ENCODE measurements at regions not wholly inside any gene's neighbourhood (a gene's known extent, or its start where the extent isn't known, plus 50 kb on each side); places are given as distances from the start of the nearest gene placed in this dataset.

DNA sequence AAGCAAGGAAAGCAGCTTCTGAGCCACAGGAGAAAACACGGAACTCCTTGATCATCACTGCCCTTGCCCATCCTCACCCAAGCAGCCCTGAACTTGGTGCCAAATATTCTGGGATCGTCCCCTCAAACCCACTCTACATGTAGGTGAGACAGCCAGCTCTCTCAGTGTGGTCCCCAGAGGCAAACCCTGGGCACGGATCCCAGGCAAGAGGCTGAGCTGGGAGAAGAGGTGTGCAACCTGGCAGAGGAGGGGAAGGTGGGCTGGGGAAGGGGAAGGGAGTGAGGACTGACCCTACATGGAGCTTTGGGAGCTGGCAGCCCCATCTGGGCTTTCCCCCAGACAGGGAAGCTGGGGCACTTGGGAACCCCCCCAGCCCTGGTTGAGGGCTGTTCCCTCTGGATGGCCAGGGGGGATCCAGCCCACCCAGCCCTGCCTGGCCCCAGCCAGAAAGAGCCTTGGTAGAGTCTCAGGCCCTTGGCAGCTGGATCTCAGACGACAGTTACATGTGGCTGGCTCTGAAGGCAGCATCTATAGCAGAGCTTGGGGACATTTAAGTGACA is 186.2 kb upstream of the CST7 start:
- Mint-ChIP-seq H3K27ac (no peak overlapping the region), H3K9me3 (peaks cover 23% of the 10 kb centered on the region), H3K36me3 (no peaks in the 10 kb centered on the region), H3K4me3 (no peak overlapping the region), H3K27me3 (ENCODE audit: insufficient read depth, low read depth) (peaks cover 13% of the 10 kb centered on the region), H3K4me1 (no peaks in the 10 kb centered on the region)
- Histone ChIP-seq H3F3A (ENCODE audit: low read depth) (no peaks in the 10 kb centered on the region), H3K36me3 (no peaks in the 10 kb centered on the region), H3K9ac (no peak overlapping the region), H3K9me3 (ENCODE audit: low read depth) (peaks cover 4% of the 10 kb centered on the region), H2AFZ (replicated peaks) (no peak overlapping the region), H3K27me3 (no peaks in the 10 kb centered on the region), H3K4me2 (no peak overlapping the region), H4K20me1 (ENCODE audit: low read depth) (no peaks in the 10 kb centered on the region), H3K4me1 (no peaks in the 10 kb centered on the region), H3K4me3 (no peak overlapping the region), H3K79me2 (ENCODE audit: low read depth) (no peaks in the 10 kb centered on the region), H3K27ac (no peak overlapping the region)
- DNase-seq (ENCODE audit: low spot score) = no peak
- TF ChIP-seq EZH2 (IDR thresholded peaks at IDR 0.05) = no peak
- TF ChIP-seq EZH2phosphoT487 (IDR thresholded peaks at IDR 0.05) = no peak
- TF ChIP-seq, protein P1, sequence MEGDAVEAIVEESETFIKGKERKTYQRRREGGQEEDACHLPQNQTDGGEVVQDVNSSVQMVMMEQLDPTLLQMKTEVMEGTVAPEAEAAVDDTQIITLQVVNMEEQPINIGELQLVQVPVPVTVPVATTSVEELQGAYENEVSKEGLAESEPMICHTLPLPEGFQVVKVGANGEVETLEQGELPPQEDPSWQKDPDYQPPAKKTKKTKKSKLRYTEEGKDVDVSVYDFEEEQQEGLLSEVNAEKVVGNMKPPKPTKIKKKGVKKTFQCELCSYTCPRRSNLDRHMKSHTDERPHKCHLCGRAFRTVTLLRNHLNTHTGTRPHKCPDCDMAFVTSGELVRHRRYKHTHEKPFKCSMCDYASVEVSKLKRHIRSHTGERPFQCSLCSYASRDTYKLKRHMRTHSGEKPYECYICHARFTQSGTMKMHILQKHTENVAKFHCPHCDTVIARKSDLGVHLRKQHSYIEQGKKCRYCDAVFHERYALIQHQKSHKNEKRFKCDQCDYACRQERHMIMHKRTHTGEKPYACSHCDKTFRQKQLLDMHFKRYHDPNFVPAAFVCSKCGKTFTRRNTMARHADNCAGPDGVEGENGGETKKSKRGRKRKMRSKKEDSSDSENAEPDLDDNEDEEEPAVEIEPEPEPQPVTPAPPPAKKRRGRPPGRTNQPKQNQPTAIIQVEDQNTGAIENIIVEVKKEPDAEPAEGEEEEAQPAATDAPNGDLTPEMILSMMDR (IDR thresholded peaks at IDR 0.05) = no peak

DNA sequence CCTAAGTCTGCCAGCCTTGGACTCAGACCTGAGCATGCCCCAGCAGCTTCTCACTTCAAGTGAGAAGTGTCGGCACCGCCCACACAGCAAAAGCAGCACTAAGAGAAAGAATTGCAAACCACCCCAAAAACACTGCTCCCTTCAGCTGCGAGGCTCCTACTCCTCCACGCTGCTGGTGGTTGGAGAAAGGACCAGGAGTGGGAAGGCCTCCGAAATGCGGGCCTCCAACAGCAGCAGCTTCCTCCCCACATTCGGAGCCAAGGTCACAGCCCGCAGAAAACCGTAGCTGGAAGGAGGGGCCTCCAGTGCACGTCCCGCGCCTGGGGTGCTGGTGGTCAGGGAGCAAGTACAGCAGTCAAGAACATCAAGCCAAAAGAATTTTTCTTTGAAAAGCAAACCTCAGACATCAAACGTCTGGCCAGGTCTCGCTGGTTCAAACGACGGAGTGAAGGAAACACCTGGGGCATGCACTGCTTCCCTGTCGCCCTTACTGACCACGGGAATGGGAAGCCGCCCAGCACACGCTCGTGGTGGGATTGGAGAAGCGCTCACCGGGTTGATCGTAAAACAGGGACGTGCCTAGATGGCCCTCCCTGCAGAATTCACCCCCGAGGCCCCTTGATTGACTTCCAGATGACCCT is 185.6 kb upstream of the CST7 start:
- peaks cover 13% of the 10 kb centered on the region for H3K27me3 Mint-ChIP-seq (ENCODE audit: insufficient read depth, low read depth)
- H3K27ac ChIP-seq = no peak overlapping the region
- no peaks in the 10 kb centered on the region for H3K4me1 ChIP-seq
- DNase-seq (ENCODE audit: low spot score) = no peak
- H3K9ac ChIP-seq = no peak overlapping the region
- TF ChIP-seq EZH2 (IDR thresholded peaks at IDR 0.05) (no peak), EZH2phosphoT487 (IDR thresholded peaks at IDR 0.05) (no peak)
- TF ChIP-seq, protein P1 (IDR thresholded peaks at IDR 0.05) = no peak
- H3K9me3 Mint-ChIP-seq = peaks cover 20% of the 10 kb centered on the region
- H3K79me2 ChIP-seq (ENCODE audit: low read depth) = no peaks in the 10 kb centered on the region
- H3K4me3 Mint-ChIP-seq = no peak overlapping the region
- H3K36me3 ChIP-seq = no peaks in the 10 kb centered on the region
- no peak overlapping the region for H3K4me2 ChIP-seq
- no peak overlapping the region for H2AFZ ChIP-seq (replicated peaks)
- no peaks in the 10 kb centered on the region for H3F3A ChIP-seq (ENCODE audit: low read depth)
- H3K4me1 Mint-ChIP-seq = peaks cover 6% of the 10 kb centered on the region
- H3K27ac Mint-ChIP-seq = no peak overlapping the region
- no peaks in the 10 kb centered on the region for H3K27me3 ChIP-seq
- H3K4me3 ChIP-seq = no peak overlapping the region
- H3K9me3 ChIP-seq (ENCODE audit: low read depth) = peaks cover 4% of the 10 kb centered on the region
- H4K20me1 ChIP-seq (ENCODE audit: low read depth) = no peaks in the 10 kb centered on the region
- no peaks in the 10 kb centered on the region for H3K36me3 Mint-ChIP-seq

DNA sequence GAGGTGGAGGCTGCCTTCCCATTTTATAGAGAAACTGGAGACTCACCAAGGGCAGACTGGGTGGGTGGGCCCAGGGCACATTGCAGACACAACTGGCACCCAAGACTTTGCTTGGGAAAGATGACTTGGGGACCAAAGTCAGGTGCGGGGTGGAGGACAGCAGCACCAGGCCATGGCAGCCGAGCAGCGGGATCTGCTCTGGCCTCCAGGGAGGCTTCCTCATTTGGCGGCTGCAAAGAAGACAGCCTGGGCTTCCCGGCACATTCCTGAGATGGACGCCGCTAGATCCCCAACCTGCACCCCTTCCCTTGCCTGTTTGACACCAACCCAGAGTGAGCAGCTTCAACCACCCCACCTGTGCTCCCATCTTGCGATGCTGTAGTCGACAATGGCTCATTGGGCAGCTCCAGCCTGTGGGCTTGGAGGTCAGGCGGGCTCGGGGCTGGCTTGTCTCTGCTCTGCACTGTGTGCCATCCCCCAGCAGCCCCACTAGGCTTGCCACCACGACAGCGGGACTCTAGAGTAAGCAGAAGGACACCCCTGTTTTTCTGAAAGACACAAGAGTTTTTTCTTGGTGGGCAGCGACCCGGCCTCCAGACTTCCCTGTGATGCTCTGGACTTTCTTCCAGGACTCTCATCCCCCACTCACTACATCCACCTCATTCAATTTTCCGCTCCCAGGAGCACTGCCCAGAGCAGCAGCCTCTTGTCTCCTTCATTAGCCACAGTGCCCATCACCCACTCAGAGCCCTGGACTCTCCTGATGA is 184.9 kb upstream of the CST7 start:
- Histone ChIP-seq H3K79me2 (ENCODE audit: low read depth) (no peaks in the 10 kb centered on the region), H3F3A (ENCODE audit: low read depth) (no peaks in the 10 kb centered on the region), H3K27ac (no peak overlapping the region), H3K4me1 (no peaks in the 10 kb centered on the region), H3K4me2 (no peak overlapping the region), H4K20me1 (ENCODE audit: low read depth) (no peaks in the 10 kb centered on the region), H3K4me3 (no peak overlapping the region), H2AFZ (replicated peaks) (no peak overlapping the region), H3K9me3 (ENCODE audit: low read depth) (peaks cover 4% of the 10 kb centered on the region), H3K27me3 (no peaks in the 10 kb centered on the region), H3K36me3 (no peaks in the 10 kb centered on the region), H3K9ac (no peak overlapping the region)
- Mint-ChIP-seq H3K4me3 (no peak overlapping the region), H3K9me3 (peaks cover 15% of the 10 kb centered on the region), H3K27ac (no peak overlapping the region), H3K4me1 (peaks cover 10% of the 10 kb centered on the region), H3K27me3 (ENCODE audit: insufficient read depth, low read depth) (peaks cover 13% of the 10 kb centered on the region), H3K36me3 (no peaks in the 10 kb centered on the region)
- no peak for DNase-seq (ENCODE audit: low spot score)
- TF ChIP-seq EZH2phosphoT487 (IDR thresholded peaks at IDR 0.05) = no peak
- TF ChIP-seq, protein P1 (IDR thresholded peaks at IDR 0.05) = no peak
- no peak for TF ChIP-seq EZH2 (IDR thresholded peaks at IDR 0.05)

All from neural progenitor cell (in vitro differentiated cells).